H9 (cell line): ENCODE measurements at regions not wholly inside any gene's neighbourhood (a gene's known extent, or its start where the extent isn't known, plus 50 kb on each side); places are given as distances from the start of the nearest gene placed in this dataset.

ENCODE experiments used
- DNase-seq: peaks from one replicate; pipeline ENCODE4 v3.0.0-alpha.2; 2017
- H2AFZ ChIP-seq: one replicate; pipeline ENCODE4 v1.6.1; 2013; ENCODE audit warnings: mild to moderate bottlenecking, low read length, control low read depth, moderate library complexity
- H2AK5ac ChIP-seq: 2 replicates; pipeline ENCODE4 v1.6.1; 2013; ENCODE audit warnings: low read length, control low read depth, mixed read lengths; ENCODE audit not compliant: insufficient read length
- H2BK120ac ChIP-seq: one replicate; pipeline ENCODE4 v1.6.1; 2013; ENCODE audit warnings: low read depth, mild to moderate bottlenecking, low read length, control low read depth, inconsistent platforms; ENCODE audit not compliant: poor library complexity, severe bottlenecking
- H2BK12ac ChIP-seq: 2 replicates; pipeline ENCODE4 v1.6.1; 2013; ENCODE audit warnings: low read length, control low read depth, mixed read lengths, low read depth; ENCODE audit not compliant: insufficient read length
- H2BK15ac ChIP-seq: 2 replicates; pipeline ENCODE4 v1.6.1; 2013; ENCODE audit warnings: low read depth, low read length, control low read depth
- H2BK20ac ChIP-seq: one replicate; pipeline ENCODE4 v1.6.1; 2013; ENCODE audit warnings: low read depth, mild to moderate bottlenecking, low read length, control low read depth, inconsistent platforms; ENCODE audit not compliant: poor library complexity, severe bottlenecking
- H2BK5ac ChIP-seq: 2 replicates; pipeline ENCODE4 v1.6.1; 2013; ENCODE audit warnings: low read length, control low read depth, mixed read lengths; ENCODE audit not compliant: insufficient read length
- H3K14ac ChIP-seq: 2 replicates; pipeline ENCODE4 v1.6.1; 2013; ENCODE audit warnings: low read length, control low read depth; ENCODE audit not compliant: insufficient read depth
- H3K18ac ChIP-seq: 2 replicates; pipeline ENCODE4 v1.6.1; 2013; ENCODE audit warnings: low read depth, mild to moderate bottlenecking, mixed read lengths, low read length, control low read depth; ENCODE audit not compliant: insufficient read length
- H3K23ac ChIP-seq: 2 replicates; pipeline ENCODE4 v1.6.1; 2013; ENCODE audit warnings: low read length, control low read depth, mixed read lengths, low read depth; ENCODE audit not compliant: insufficient read length
- H3K23me2 ChIP-seq: 2 replicates; pipeline ENCODE4 v1.6.1; 2013; ENCODE audit warnings: low read depth, mild to moderate bottlenecking, mixed read lengths, low read length, control low read depth; ENCODE audit not compliant: insufficient read length, poor library complexity, severe bottlenecking
- H3K27ac ChIP-seq: 2 replicates; pipeline ENCODE4 v1.5.1; 2013; ENCODE audit warnings: low read length, control low read depth, mixed read lengths, low read depth; ENCODE audit not compliant: insufficient read length
- H3K27me3 ChIP-seq: 2 replicates; pipeline ENCODE4 v1.6.1; 2013; ENCODE audit warnings: low read length, control low read depth, inconsistent platforms; ENCODE audit not compliant: insufficient read depth
- H3K4ac ChIP-seq: 2 replicates; pipeline ENCODE4 v1.6.1; 2013; ENCODE audit warnings: low read depth, mild to moderate bottlenecking, control low read depth, inconsistent platforms, low read length, moderate library complexity
- H3K4me1 ChIP-seq: 2 replicates; pipeline ENCODE4 v1.6.1; 2013; ENCODE audit warnings: low read length, control low read depth, inconsistent platforms; ENCODE audit not compliant: insufficient read depth
- H3K4me2 ChIP-seq: 2 replicates; pipeline ENCODE4 v1.6.1; 2013; ENCODE audit warnings: low read length, control low read depth, mixed read lengths; ENCODE audit not compliant: insufficient read length, insufficient read depth
- H3K56ac ChIP-seq: 2 replicates; pipeline ENCODE4 v1.6.1; 2013; ENCODE audit warnings: low read depth, mild to moderate bottlenecking, mixed read lengths, low read length, control low read depth; ENCODE audit not compliant: insufficient read length
- H3K79me1 ChIP-seq: 2 replicates; pipeline ENCODE4 v1.6.1; 2013; ENCODE audit warnings: low read depth, mild to moderate bottlenecking, moderate library complexity, low read length, control low read depth, inconsistent platforms; ENCODE audit not compliant: insufficient read depth, poor library complexity, severe bottlenecking
- H3K79me2 ChIP-seq: 2 replicates; pipeline ENCODE4 v1.6.1; 2013; ENCODE audit warnings: low read length, control low read depth, inconsistent platforms; ENCODE audit not compliant: insufficient read depth
- H3K9ac ChIP-seq: 2 replicates; pipeline ENCODE4 v1.6.1; 2013; ENCODE audit warnings: low read length, control low read depth, mixed read lengths; ENCODE audit not compliant: insufficient read length; ENCODE audit errors: extremely low read depth
- H3K9me3 ChIP-seq: one replicate; pipeline ENCODE4 v1.6.1; 2013; ENCODE audit warnings: low read depth, low read length, inconsistent platforms; ENCODE audit not compliant: control insufficient read depth
- H3T11ph ChIP-seq: one replicate; pipeline ENCODE4 v1.6.1; 2013; ENCODE audit warnings: mild to moderate bottlenecking, low read length, control low read depth, inconsistent platforms
- H4K20me1 ChIP-seq: one replicate; pipeline ENCODE4 v1.6.1; 2013; ENCODE audit not compliant: control insufficient read depth, insufficient read length, insufficient read depth
- H4K5ac ChIP-seq: 2 replicates; pipeline ENCODE4 v1.6.1; 2013; ENCODE audit warnings: low read depth, mild to moderate bottlenecking, mixed read lengths, low read length, control low read depth; ENCODE audit not compliant: insufficient read length
- H4K8ac ChIP-seq: replicated peaks from 2 replicates; pipeline ENCODE4 v1.6.1; 2013; ENCODE audit warnings: low read length, control low read depth, mixed read lengths, low read depth; ENCODE audit not compliant: insufficient read length
- H4K91ac ChIP-seq: 2 replicates; pipeline ENCODE4 v1.6.1; 2013; ENCODE audit warnings: low read depth, mild to moderate bottlenecking, moderate library complexity, mixed read lengths, low read length, control low read depth; ENCODE audit not compliant: insufficient read length
- H3K27ac Mint-ChIP-seq, 3 experiments: 2 replicates in 2 of 3; 3 replicates in 1 of 3; pipeline ENCODE4 v1.8.0; 2020 to 2021; ENCODE audit warnings: mixed read lengths in 3 of 3, mild to moderate bottlenecking in 1 of 3, moderate library complexity in 1 of 3
- H3K27me3 Mint-ChIP-seq: 2 replicates; pipeline ENCODE4 v1.8.0; 2021; ENCODE audit warnings: low read depth, mild to moderate bottlenecking, moderate library complexity, mixed read lengths
- H3K36me3 Mint-ChIP-seq, 3 experiments: 2 replicates in 2 of 3; 3 replicates in 1 of 3; pipeline ENCODE4 v1.8.0; 2020 to 2021; ENCODE audit warnings: low read depth in 3 of 3, mixed read lengths in 3 of 3; ENCODE audit not compliant: insufficient read depth in 1 of 3
- H3K4me1 Mint-ChIP-seq, 2 experiments: 2 replicates each; pipeline ENCODE4 v1.8.0; 2020; ENCODE audit warnings: mixed read lengths in 2 of 2
- H3K4me3 Mint-ChIP-seq, 2 experiments: 2 replicates in 1 of 2; 3 replicates in 1 of 2; pipeline ENCODE4 v1.8.0; 2020 to 2021; ENCODE audit warnings: mild to moderate bottlenecking in 2 of 2, mixed read lengths in 2 of 2, moderate library complexity in 1 of 2
- H3K9me3 Mint-ChIP-seq, 2 experiments: 2 replicates in 1 of 2; 3 replicates in 1 of 2; pipeline ENCODE4 v1.8.0; 2020; ENCODE audit warnings: mild to moderate bottlenecking in 2 of 2, mixed read lengths in 2 of 2, moderate library complexity in 1 of 2
- CTCF ChIP-seq: fragments of 200-600 bp; sonication (generic); conservative IDR thresholded peaks from 3 replicates; pipeline ENCODE4 v1.8.0; 2021; ENCODE audit warnings: antibody characterized with exemption, mild to moderate bottlenecking
- WGBS: extraction: QIAGEN DNeasy Blood & Tissue Kit; methylation state at CpG from one replicate; pipeline ENCODE4 v1.1.7; 2013; ENCODE audit warnings: missing lambda C conversion rate, low lambda C conversion rate, mixed read lengths; ENCODE audit not compliant: insufficient read length; ENCODE audit errors: extremely low coverage; 5-methylcytosine and 5-hydroxymethylcytosine counted together

- Mint-ChIP-seq H3K4me3 (no peak overlapping the region), H3K27me3 (peaks cover 29% of the 10 kb centered on the region), H3K9me3 (no peaks in the 10 kb centered on the region; a peak in 1 of 5 replicates), H3K27ac (peak overlapping the region in 1 of 3 experiments; percentile 67; a peak in 2 of 7 replicates), H3K4me1 (peaks cover 73 to 74% of the 10 kb centered on the region in 2 experiments), H3K36me3 (no peaks in the 10 kb centered on the region; a peak in 1 of 7 replicates)
- Histone ChIP-seq H3K4me2 (no peak overlapping the region), H4K5ac (no peak overlapping the region), H2BK20ac (no peak overlapping the region), H3K18ac (no peak overlapping the region), H3K9me3 (no peaks in the 10 kb centered on the region), H4K8ac (no peak overlapping the region), H3T11ph (no peak overlapping the region), H3K9ac (no peak overlapping the region), H2BK5ac (no peak overlapping the region), H2BK15ac (no peak overlapping the region), H4K20me1 (no peaks in the 10 kb centered on the region), H2AK5ac (no peak overlapping the region), H2AFZ (no peak overlapping the region), H3K27ac (no peak overlapping the region), H2BK12ac (no peak overlapping the region), H3K23me2 (peaks cover 14% of the 10 kb centered on the region), H4K91ac (peak overlapping the region; percentile 35), H3K4ac (no peak overlapping the region), H3K79me2 (no peaks in the 10 kb centered on the region), H3K14ac (0 out of 2 replicates have a peak overlapping the region, but pooled peaks have one; percentile 58), H3K79me1 (no peaks in the 10 kb centered on the region), H3K23ac (no peak overlapping the region), H3K27me3 (no peaks in the 10 kb centered on the region; the same call in 1 of the 2 replicates), H3K56ac (no peak overlapping the region), H3K4me1 (peaks cover 22% of the 10 kb centered on the region; the same call in 1 of the 2 replicates), H2BK120ac (no peak overlapping the region)
- TF ChIP-seq CTCF: no peak
- WGBS: no CpG with 5 or more reads among the region's 7 CpGs
- DNase-seq: no peak
Observed at GRCh38 chr10:128542659-128543058, 416.4 kb upstream of the MKI67 start.
